RPMI7951 (cell line): ENCODE measurements at regions not wholly inside any gene's neighbourhood (a gene's known extent, or its start where the extent isn't known, plus 50 kb on each side); places are given as distances from the start of the nearest gene placed in this dataset.

Source experiments
- DNase-seq: peaks from one replicate; pipeline ENCODE4 v3.0.0-alpha.2; 2012; ENCODE audit warnings: low read depth

DNA sequence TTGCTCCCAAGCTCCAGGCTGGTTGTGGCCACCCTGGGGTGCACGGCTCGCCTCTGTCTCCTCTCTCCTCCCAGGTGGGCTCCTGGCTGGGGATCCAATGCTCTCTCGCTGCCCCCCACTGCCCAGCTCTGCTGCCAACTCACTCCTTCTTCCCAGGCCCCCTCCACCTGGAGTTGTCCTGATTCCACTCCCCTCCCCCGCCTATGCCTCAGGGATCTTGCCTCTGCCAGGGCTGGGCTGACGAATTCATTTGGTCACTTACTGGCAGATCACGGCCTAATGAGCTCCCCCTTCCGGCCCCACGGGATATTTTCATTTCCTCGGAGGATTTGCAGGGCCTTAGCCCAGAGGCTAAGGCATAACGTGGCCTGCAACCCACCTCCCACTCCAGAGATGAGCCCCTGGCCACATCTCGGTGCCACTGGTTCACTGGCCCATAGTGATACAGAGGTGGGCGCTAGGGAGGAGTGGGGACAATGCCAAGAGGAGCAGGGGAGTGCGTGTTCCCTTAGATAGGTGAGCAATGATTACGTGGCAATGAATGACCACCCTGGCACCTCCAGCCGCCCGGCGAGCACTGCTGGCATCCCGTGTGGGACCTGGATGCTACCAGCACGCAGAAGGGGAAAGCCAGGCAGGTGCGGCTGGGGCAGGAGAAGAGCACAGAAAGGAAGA is 344.6 kb upstream of the SHH start:
- peak; percentile 48 for DNase-seq

DNA sequence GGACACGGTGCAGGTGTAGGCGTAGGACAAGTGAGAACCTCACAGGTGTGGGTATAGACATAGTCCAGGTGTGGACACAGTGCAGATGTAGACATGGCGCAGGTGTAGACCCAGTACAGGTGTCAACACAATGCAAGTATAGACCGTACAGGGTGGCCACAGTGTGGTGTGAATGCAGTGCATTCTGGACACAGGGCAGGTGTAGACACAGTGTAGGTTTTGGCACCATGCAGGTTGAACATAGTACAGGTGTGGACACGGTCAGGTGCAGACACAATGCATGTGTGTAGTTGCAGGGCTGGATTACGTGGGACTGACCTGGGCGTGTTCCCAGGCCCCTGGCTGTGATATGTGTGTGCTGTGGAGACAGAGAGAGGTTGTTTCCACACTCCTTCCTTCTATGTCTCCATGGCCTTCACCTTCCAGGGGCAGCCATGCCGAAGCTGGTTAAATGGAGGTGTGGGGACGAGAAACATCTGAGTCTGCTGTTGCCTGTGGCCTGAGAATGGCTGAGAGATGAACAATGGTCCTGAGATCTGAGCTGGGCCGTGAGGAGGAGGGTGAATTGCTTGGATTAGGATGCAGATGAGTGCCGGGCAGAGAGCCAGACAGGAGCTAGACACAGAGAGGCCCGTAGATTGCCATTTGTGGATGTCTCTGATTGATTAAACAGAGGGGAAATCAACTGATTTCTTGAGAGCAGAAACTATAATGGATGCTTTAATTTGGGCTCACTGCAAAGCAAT is 343.9 kb upstream of the SHH start:
- peak; percentile 13 for DNase-seq

DNA sequence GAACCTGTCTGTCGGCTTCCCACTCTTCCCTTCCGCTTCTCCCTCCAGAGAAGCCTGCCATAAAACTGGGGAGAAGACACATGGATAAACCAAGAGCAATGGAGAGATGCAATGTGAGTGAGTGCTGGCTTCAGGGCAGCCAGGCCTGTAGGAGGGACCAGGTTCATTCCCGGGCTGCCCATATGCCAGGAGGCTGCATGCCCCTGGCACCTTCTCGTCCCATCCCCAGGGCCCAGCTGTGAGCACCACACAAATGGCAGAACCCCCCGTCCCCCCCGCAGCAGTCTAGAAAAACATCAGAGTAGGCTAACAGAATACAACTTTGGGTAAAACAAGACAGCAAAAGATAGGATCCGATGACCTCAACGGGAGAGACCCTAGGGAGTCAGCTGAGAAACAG is 341.3 kb upstream of the SHH start:
- no peak for DNase-seq

DNA sequence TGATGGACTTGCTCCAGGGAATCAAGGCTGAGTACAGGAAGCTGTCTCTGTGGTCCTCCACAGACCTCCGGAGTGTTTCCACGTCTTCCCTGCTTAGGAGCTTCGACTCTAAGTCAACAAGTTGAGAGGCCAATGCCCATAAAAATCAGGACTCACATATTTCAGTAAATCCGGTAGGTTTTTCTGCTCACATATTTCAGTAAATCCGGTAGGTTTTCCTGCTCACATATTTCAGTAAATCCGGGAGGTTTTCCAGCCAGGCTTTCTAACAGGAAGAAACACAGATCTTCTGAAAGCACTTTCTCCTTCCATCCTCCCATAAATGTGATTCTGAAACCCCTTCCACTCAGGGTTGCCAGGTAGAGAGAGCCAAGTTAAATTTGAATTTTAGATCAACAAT is 340.1 kb upstream of the SHH start:
- peak; percentile 18 for DNase-seq

DNA sequence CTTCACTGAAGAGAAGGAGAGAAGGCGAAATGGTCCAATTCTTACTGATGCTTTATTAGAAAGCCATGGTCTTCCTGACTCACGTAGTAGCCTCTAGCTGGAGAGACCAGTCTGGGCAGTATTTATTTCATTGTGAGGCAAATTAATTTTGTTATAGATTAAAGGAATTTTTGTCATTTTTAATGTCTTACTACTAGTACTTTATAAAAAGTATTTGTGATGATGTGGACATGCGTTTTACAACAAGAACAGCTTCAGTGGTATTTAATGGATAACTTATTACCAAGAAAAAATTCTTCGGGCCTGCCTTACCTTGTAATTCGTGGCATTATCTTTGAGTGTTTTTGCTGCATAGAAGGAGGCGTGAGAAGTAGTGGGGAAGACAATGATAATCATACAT is 339.4 kb upstream of the SHH start:
- no peak for DNase-seq

DNA sequence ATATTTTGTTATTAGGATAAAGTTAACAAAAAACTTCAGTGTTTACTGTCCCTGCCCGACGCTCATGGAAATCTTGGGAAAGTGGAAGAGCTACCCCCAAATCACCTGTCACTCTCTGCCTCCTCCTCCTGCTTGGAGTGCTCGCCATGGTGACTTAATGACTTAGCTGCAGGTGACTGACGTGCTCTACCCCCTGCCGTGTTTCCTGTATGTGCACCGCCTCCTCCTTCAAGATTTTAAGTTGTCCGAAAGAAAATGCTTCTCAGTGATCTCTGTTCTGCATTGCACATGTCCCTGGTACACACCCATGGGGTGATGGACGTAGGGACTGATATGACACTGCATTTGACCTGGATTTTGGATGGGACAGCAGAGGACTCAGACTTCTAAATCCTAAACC is 338.8 kb upstream of the SHH start:
- no peak for DNase-seq

DNA sequence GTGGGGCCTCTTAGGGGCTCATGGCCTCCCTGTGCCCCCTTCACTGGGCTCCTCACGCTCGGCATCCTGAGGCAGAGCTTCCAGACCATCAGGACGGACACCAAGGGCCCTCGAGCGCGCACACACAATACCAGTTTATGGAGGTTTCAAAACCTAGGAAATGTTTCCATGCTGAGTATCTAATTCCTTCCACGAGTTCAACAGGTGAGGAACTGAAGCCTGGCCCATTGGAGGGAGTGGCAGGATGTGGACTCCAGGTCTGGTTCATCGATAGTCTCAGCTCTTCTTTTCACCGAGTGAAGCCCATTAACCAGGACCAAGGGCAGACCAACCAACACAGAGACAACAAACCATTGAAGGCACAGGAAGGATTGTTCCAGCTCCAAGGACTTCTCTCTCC is 336.7 kb upstream of the SHH start:
- no peak for DNase-seq

DNA sequence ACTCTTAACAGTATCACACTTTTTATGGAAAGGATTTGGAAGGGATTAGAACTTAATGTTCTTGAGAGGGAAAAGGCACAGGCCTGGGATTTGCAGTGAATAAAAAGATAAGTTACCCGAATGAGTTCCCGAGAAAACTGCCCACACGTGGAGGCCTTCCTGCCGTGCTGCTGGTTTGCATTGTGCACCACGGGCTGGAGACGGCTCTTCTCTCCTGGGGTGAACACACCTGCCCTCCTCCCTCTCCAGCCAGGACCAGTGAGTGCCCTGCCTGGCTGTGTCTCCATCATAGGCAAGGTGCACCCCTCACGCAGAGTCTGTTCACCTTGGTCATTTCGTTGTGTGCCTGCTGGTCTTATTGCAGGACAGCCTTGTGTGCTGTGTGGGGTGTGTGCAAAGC is 336.3 kb upstream of the SHH start:
- no peak for DNase-seq

DNA sequence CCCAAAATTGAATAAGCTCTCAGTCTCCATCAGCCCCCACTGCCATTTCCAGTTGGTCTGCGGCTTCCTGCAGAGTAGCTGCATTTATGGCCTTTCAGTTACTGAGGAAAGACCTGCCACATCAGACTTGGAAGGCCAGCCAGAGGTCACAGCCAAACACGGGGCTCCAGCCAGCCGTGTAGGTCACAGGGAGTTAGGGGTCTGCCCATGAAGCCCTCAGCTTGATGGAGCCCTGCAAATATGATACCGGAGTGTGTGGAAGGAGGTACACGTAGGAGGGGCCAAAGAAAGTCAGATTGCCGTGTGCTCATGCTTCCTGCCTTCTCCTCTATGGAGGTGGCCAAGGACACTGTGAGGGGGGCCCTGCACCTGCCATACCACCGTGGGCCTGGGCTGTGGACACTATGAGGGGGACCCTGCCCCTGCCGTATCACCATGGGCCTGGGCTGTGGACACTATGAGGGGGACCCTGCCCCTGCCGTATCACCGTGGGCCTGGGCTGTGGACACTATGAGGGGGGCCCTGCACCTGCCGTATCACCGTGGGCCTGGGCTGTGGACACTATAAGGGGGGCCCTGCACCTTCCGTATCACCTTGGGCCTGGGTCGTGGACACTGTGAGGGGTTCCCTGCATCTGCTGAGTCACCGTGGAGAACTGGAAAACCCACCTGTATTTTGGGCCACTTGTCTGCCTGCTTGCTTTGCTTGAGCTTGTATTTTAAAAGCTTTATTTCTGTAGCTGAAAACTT is 335.7 kb upstream of the SHH start:
- DNase-seq = no peak

DNA sequence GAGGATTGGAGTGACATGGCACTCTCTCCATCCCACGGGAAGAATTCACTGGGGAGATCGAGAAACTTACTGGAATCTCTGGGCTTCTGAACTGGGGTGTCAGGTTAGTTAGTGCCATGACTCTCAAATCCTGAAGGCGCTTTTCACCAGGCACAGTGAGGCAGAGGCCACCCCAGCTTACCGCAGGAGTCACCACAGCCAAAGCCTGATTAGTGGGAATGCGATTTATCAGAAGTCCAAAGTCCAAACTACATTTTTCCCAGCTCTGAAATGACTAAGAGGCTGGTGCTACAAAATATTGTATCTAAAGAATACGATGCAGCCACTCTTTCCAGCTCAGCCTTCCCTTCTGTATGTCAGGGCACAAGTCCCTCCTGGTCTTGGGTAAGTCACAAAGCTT is 334.8 kb upstream of the SHH start:
- no peak for DNase-seq

DNA sequence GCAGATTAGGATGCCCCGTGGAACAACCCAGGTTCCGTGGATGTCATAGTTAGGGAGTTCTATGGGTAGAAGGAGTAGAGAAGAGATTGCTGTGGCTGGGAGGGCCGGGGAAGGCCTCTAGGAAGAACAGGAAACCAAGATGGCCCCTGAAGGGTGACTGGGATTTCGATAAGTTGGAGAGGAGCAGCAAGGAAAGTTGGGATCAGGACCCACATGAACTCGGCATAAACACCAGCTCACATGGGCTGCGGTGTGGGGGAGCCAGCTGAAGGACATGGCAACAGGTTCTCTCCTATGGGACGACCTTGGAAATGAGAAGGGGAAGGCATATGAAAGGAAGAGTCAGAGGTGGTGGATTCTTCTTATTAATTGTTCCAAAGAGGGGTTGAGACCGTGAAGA is 333.7 kb upstream of the SHH start:
- DNase-seq = no peak

DNA sequence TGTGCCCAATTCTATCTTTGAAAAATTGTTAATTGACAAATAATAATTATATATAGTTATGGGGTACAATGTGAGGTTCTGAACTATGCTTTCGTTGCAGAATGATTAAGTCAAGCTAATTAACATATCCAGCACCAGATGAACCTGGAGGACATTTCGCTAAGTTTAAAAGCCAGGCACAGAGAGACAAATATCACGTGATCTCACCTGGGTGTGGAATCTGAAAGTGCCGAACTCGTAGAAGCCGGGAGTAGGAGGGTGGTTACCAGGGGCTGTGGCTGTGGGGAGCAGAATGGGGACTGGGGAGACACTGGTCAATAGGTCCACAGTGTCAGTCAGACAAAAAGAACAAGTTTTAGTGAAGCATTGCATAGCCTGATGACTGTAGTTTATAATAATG is 332.9 kb upstream of the SHH start:
- no peak for DNase-seq

DNA sequence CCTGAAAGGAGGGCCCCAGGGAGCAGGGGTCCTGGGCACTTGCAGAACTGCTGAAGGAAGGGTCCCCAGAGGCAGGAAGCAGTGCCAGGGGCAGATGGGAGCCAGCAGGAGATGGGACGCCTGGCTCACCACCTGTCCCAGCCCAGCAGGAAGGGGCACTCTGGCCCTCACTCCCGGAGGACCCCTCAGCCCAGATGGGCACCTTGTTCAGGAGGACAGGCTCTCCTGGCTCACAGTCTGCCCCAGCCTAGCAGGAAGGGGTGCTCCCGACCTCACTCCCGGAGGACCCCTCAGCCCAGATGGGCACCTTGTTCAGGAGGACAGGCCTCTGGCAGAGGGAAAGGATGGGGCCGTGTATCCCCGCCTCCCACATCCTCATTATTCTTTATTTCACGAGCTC is 331.4 kb upstream of the SHH start:
- no peak for DNase-seq

DNA sequence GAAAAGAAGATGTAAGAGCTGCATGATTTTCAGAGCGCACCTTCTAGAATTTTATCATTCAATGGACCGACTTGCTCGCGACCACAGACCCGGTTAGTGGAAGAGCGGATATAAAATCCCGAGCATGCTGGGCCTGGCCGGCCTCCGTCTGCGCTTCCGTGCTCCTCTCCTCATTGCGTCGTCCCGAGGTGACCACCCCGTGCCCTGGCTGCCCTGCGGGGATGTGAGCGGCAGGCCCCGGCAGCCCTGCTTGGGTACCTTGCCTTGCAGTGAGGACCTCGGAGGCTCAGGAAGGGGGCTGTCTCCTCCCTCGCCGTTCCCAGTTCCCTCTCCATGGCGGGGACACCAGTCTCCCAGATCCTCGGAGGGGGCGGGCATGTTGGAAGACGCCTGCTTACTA is 330.9 kb upstream of the SHH start:
- no peak for DNase-seq

DNA sequence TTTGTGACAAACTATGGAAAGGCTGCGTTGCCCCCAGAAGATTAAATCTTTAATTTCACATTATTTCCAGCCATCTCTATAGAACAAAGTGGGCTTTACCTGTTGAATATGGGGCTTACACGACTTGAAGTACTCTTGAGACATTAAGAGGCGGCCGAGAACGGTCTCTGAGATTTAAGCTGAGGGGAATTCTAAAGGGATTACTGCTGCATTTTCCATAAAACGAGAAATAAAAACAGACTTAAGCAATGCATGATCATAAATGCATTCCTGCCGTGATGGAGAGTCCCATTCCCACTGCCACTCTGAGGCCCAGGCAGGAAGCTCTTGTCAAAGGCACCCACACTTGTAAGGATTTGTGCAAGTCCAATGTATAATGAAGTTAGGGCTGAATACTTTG is 329.7 kb upstream of the SHH start:
- no peak for DNase-seq

DNA sequence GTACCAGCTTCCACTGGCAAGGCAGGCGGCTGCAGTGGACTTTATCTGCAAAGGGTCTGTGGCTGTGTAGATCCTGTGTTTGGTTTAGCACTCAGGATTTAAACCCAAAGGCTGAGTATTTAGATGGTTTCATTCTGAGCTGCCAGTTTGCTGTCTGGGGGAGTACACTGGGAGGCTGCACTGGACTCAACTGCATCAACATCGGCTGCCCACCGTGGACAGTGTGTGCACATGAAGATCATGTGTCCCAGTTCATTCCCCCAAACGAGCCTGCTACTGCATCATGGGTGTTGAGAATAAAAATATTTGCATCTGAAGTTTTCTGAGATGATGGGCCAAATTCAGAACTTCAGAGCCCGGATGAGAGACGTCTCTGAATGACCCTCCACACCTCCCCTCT is 328.6 kb upstream of the SHH start:
- DNase-seq = no peak

DNA sequence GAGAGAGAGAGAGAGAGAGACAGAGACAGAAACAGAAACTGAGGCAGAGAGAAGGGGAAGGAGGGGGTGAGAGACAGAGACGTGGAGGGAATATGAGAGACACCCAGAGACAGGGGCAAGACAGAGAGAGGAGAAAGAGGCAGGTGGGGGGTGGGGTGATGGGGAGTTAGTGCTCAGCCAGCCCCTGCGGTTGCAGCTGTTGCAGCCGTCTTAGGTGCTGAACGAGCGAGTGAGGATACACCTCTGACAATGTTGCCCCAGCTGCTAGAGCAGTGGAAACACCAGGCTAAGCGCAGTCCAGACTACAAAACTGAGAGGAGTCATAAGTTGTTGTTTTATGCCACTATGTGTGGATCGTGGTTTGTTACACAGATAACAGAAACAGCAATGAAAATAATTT is 328.2 kb upstream of the SHH start:
- no peak for DNase-seq

DNA sequence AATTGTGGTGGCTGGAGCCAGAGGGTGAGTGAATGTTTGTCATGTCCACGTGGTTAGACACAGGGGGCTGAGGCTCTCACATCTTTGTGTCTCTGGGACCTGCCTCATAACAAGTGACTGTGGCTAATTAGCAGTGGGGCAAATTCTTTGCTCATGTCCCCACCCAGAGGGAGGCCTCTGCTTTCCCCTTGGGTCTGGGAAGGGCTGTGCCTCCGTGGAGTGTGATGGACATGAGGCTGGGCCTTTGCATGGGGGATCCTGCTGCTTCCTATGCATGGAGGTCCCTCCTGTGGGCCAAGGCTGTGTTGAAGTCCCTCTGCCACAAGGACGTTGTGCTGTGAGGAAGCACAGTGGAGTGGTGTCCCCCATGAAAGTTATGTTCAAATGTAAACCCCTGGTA is 327.4 kb upstream of the SHH start:
- DNase-seq = no peak

DNA sequence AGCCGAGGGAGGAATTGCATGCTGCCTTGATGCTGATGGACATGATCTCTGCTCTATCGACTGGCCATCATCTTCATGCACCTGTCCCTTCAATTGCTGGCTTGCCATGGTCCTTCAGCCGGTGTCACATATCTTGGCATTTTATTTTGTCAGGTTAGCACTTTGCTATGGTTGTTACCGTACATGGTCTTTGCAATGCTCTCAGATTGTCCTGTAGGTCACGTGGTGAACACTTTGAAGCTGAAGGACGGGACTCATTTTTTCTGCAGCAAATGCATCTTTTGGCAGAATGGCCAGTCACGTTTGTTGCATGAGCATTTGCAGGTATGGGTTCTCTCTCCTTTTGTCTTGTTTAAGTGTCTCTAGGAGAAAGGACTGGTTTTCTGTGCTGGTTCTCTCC is 326.8 kb upstream of the SHH start:
- DNase-seq = no peak

DNA sequence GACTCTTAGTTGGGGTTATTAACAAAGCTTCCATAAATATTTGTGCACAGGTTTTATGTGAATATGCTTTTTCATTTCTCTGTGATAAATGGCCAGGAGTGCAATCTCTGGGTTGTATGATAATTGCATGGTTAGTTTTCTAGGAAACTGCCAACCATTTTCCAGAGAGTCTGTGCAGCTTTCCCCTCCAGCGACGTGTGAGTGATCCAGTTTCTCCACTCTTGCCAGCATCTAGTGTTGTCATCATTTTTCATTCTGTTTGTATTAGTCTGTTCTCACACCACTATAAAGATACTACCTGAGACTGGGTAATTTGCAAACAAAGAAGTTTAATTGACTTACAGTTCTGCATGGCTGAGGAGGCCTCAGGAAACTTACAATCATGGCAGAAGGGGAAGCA is 319.6 kb upstream of the SHH start:
- DNase-seq = no peak

DNA sequence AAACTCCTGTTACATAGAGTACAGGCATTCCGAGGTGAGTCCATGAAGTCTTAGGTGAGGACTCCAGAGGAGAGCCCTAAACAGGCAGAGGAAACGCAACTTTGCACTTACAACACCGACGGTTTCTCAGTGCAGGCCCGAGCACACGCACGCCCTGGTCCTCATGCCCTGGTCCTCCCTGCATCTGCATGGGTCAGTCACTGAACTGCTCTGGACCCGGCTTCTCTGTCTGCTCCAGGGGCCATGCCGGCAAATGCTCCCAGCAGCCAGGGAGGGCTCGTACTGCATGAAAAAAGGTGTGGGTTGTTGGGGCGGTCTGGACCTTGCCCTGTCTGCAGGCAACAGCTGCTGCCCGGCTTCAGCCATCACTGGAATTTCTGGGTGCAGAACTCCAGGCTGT is 317.3 kb upstream of the SHH start:
- DNase-seq = no peak

DNA sequence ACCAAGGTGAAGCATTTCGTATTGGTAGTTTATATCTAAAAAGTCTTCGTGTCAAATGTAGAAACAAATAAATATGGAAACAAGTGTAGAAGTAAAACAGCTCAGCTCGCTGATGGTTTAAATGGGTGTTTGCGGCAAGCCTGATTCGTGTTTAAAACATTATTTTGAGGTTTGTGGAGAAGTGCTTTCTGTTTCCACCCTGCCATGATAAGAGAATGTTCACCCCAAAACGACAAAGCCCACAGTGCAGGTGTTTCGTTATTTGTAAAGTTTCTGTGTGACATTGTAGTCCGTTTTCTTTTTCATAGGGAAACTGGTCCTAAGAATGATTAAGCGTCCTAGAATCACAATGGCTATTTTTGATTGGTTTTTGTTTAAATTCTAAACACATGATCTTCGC is 316.2 kb upstream of the SHH start:
- DNase-seq = no peak
